ENCODE measurements at regions not wholly inside any gene's neighbourhood (a gene's known extent, or its start where the extent isn't known, plus 50 kb on each side); places are given as distances from the start of the nearest gene placed in this dataset.
A peak's percentile ranks its signal among the peaks of the same experiment; 100 is the strongest.

DNA sequence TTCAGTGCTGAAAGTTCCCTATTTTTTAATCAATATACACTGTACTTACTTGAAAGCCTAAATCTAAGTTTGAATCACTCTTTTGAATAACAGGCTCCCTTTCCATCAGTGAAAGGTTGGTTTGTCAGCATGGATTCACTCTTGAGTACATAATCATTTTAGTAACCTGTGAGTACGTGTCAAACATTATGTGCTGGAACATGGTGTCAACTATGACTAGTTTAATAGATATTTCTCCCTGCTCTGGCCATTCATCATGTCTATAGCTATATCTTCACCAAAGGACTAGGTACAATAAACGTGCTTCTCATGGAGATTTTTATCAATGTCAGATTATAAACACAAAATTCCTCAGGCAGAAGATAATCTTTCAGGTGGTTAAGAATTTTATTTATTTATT is 61.7 kb upstream of the MDFIC start:
- no peak for DNase-seq

DNA sequence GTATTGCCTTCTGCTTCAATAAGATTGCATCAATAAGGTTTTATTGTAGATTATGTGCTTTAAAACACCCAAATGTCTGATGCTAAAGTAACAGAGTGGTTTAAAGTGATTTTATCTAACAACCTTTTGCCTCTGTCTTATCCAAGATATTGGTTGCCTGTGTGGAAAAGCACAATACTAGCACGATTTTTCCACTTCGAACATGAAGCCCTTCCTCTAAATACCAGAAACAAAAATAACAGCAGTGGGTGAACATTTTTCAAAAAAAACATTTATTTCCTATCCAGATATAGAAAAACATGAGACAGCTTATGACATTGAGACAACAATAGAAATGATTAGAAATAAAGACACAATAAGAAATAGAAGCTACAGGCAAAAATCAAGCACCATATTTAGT is 59.5 kb upstream of the MDFIC start:
- DNase-seq: no peak

DNA sequence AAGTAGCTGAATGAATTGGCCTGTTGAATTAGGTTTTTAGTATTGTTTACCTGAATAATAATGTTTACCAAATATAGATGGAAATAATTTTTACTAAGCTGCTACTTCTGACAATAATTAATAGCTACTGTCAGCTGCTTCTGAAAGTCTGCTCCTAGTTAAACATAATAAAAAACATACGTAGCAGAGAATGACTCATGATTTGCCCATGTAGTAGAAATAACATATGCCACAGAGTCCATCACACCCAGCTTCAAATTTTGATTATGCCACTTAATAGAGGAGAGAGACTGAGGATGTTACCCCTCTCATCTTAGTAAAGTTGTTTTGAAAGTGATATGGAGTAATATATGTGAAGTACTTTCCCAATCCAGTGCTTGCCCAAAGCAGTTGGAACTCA is 57.6 kb upstream of the MDFIC start:
- DNase-seq: peak; percentile 26

DNA sequence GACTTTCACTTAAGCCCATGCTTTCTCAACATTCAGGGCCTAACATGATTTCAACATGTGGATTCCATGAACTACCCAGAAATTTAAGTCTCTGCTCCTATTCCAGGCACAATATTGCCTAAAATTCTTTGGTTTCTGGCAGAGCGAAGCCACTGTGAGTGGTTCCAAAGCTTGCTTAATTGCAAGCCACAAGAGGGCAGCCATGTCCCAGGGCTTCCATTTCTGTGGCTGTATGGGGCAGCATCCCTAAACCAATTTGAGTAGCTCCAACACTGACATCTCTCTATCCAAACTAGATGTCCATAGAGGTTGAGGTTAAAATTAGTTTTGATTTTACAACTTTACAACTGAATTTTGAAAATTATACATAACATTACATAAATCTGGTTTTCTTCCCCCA is 56.3 kb upstream of the MDFIC start:
- peak; percentile 50 for DNase-seq
